DND-41 (cell line): ENCODE measurements at regions not wholly inside any gene's neighbourhood (a gene's known extent, or its start where the extent isn't known, plus 50 kb on each side); places are given as distances from the start of the nearest gene placed in this dataset.

Experiments
- ATAC-seq: fragments of 200-7000 bp; cut with Tn5 transposase; 3 replicates; pipeline ENCODE4 v1.9.1; 2021; ENCODE audit warnings: low read depth; ENCODE audit not compliant: insufficient read depth
- DNase-seq: peaks from one replicate; pipeline ENCODE4 v3.0.0-alpha.2; 2020
- H2AFZ ChIP-seq: 2 replicates; pipeline ENCODE4 v1.6.0; 2012; ENCODE audit warnings: low read depth, low read length
- H3K27ac ChIP-seq: 2 replicates; pipeline ENCODE4 v1.5.1; 2012; ENCODE audit warnings: low read length, inconsistent platforms
- H3K27me3 ChIP-seq: fragments of 200-600 bp; sonication (generic); 2 replicates; pipeline ENCODE4 v1.6.0; 2012; ENCODE audit warnings: low read length, mild to moderate bottlenecking, inconsistent platforms; ENCODE audit not compliant: insufficient read depth, poor library complexity
- H3K36me3 ChIP-seq: 2 replicates; pipeline ENCODE4 v1.5.1; 2012; ENCODE audit warnings: low read length, inconsistent platforms; ENCODE audit not compliant: insufficient read depth
- H3K4me1 ChIP-seq: 2 replicates; pipeline ENCODE4 v1.5.1; 2012; ENCODE audit warnings: mild to moderate bottlenecking, low read length; ENCODE audit not compliant: insufficient read depth
- H3K4me2 ChIP-seq: 2 replicates; pipeline ENCODE4 v1.6.0; 2012; ENCODE audit warnings: mild to moderate bottlenecking, moderate library complexity, low read length, inconsistent platforms; ENCODE audit not compliant: insufficient read depth
- H3K4me3 ChIP-seq, 2 experiments: fragments of 200-600 bp in 1 of 2; shearing (Covaris generic) in 1 of 2; 2 replicates each; pipeline ENCODE4 v1.5.1; 2012 to 2016; ENCODE audit warnings: inconsistent platforms in 2 of 2, low read length in 2 of 2, mild to moderate bottlenecking in 2 of 2, low read depth in 1 of 2, moderate library complexity in 1 of 2
- H3K79me2 ChIP-seq: 2 replicates; pipeline ENCODE4 v1.6.0; 2012; ENCODE audit warnings: low read length, inconsistent platforms; ENCODE audit not compliant: insufficient read depth
- H3K9ac ChIP-seq: 2 replicates; pipeline ENCODE4 v1.6.0; 2012; ENCODE audit warnings: low read depth, mild to moderate bottlenecking, inconsistent platforms, low read length, moderate library complexity
- H3K9me3 ChIP-seq: 2 replicates; pipeline ENCODE4 v1.5.1; 2012; ENCODE audit warnings: low read length, moderate library complexity, mild to moderate bottlenecking, inconsistent platforms; ENCODE audit not compliant: insufficient read depth, severe bottlenecking
- H4K20me1 ChIP-seq: 2 replicates; pipeline ENCODE4 v1.6.0; 2012; ENCODE audit warnings: low read length; ENCODE audit not compliant: insufficient read depth
- EZH2 ChIP-seq: IDR thresholded peaks from 3 replicates; pipeline ENCODE4 v1.6.1; 2012; ENCODE audit warnings: borderline replicate concordance, low read depth, mild to moderate bottlenecking, moderate library complexity, low read length, inconsistent platforms; ENCODE audit not compliant: severe bottlenecking
- TF ChIP-seq, protein P1 (sequence below): IDR thresholded peaks from 2 replicates; pipeline ENCODE4 v1.5.1; 2012; ENCODE audit warnings: borderline replicate concordance, low read length, moderate library complexity, mild to moderate bottlenecking; ENCODE audit not compliant: poor library complexity, severe bottlenecking; ENCODE audit errors: extremely low read depth

DNA sequence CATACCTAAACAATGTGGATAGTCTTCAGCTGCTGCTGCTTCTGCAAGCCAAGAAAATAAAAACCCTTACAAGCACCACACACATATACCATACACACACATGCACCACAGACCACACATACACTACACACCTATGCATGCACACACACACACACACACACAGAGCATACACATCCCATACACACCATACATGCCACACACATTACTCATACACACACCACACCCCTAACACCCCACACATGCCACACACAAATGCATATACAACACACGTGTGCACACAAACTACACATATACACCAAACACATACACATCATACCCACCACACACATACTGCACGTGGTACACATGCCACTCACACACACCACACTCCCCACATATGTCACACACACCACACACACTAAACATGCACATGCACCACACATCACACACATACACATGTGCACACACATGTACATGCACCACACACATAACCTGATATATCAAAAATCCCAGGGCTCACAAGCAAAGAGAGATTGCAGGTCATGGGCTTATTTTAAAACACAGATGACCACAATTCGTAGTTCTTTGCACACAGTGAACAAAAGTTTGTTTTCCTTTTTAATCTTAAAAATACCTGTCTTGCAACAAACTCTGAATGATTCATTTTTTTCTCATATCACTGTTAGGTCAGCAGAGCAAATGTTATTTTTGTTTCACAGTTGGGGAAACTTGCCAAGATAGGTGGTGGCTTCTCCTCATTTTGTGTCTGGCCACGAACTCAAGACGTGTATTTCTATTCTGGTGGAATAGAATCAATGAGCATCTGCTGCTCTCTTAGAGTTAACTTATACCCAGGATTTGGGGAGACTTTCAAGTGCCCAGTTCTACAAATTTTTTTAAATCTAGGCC lies 456.6 kb downstream of the FGF9 start:
- H4K20me1 ChIP-seq = no peaks in the 10 kb centered on the region
- H2AFZ ChIP-seq = no peak overlapping the region
- H3K27ac ChIP-seq = no peak overlapping the region
- no peaks in the 10 kb centered on the region for H3K9me3 ChIP-seq
- DNase-seq (no peak), ATAC-seq (no peak)
- TF ChIP-seq, protein P1, sequence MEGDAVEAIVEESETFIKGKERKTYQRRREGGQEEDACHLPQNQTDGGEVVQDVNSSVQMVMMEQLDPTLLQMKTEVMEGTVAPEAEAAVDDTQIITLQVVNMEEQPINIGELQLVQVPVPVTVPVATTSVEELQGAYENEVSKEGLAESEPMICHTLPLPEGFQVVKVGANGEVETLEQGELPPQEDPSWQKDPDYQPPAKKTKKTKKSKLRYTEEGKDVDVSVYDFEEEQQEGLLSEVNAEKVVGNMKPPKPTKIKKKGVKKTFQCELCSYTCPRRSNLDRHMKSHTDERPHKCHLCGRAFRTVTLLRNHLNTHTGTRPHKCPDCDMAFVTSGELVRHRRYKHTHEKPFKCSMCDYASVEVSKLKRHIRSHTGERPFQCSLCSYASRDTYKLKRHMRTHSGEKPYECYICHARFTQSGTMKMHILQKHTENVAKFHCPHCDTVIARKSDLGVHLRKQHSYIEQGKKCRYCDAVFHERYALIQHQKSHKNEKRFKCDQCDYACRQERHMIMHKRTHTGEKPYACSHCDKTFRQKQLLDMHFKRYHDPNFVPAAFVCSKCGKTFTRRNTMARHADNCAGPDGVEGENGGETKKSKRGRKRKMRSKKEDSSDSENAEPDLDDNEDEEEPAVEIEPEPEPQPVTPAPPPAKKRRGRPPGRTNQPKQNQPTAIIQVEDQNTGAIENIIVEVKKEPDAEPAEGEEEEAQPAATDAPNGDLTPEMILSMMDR = no peak
- TF ChIP-seq EZH2 = no peak
- H3K9ac ChIP-seq = no peak overlapping the region
- H3K79me2 ChIP-seq = no peaks in the 10 kb centered on the region
- peaks cover 5% of the 10 kb centered on the region for H3K27me3 ChIP-seq
- no peak overlapping the region for H3K4me3 ChIP-seq
- no peak overlapping the region for H3K4me2 ChIP-seq
- no peaks in the 10 kb centered on the region for H3K4me1 ChIP-seq
- no peaks in the 10 kb centered on the region for H3K36me3 ChIP-seq

DNA sequence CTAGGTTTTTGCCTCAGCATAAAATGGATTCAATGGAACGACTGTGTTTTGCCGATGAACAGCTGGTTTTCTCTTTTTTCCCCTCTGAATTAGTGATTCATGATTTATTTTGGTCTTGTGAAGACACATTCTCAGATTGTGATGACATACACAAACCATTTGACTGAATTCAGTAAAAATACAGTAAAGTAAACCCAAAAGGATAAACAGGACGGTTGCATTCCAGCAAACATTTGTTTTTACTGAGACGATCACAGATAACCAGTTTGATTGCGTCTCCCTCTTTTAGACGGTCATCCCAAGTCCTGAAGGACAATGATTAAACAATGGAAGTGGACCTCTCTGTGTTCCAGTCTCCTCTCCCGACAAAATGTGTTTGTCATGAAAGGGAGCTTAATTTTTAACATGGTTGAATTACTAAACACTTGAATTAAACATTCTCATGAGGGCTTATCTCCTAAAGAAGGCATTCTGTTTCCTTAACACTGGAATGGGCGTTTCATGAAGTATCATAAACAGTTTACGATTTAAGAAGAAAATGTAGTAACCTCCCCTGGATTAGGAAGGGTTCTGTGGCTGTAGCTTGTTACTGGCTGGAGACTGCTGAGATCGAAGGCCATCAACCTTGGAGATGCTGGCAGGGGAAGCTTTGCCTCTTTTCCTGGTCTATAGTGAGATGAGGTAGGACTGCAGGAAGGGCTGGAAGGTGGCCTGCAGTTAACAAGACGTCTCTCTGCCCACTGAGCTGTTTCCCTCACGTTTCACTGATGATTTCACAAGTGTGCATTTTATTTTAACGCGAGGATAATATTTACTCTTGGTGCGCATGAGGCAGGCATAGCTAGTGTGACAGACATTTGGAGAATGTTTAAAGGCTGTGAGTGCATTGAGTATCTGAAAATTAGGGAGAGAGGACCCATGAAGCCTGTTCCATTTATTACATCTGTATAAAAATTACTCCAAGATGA lies 457.9 kb downstream of the FGF9 start:
- DNase-seq (no peak), ATAC-seq (no peak)
- Histone ChIP-seq H3K9me3 (no peaks in the 10 kb centered on the region), H3K4me3 (no peak overlapping the region), H3K27me3 (peaks cover 5% of the 10 kb centered on the region), H3K36me3 (no peaks in the 10 kb centered on the region), H3K4me1 (no peaks in the 10 kb centered on the region), H2AFZ (no peak overlapping the region), H4K20me1 (no peaks in the 10 kb centered on the region), H3K79me2 (no peaks in the 10 kb centered on the region), H3K4me2 (no peak overlapping the region), H3K27ac (no peak overlapping the region), H3K9ac (no peak overlapping the region)
- TF ChIP-seq, protein P1 = no peak
- no peak for TF ChIP-seq EZH2

GRCh38 chr13:22130254-22130653 lies 459.4 kb downstream of the FGF9 start:
- Histone ChIP-seq H4K20me1 (no peaks in the 10 kb centered on the region), H3K36me3 (no peaks in the 10 kb centered on the region), H3K27ac (no peak overlapping the region), H3K9ac (no peak overlapping the region), H3K4me3 (no peak overlapping the region), H3K4me2 (no peak overlapping the region), H2AFZ (no peak overlapping the region), H3K27me3 (peaks cover 14% of the 10 kb centered on the region), H3K4me1 (no peaks in the 10 kb centered on the region), H3K9me3 (no peaks in the 10 kb centered on the region), H3K79me2 (no peaks in the 10 kb centered on the region)
- TF ChIP-seq EZH2 = no peak
- TF ChIP-seq, protein P1 = no peak
- DNase-seq (no peak), ATAC-seq (no peak)
